T1000 (cell line): ENCODE measurements at regions not wholly inside any gene's neighbourhood (a gene's known extent, or its start where the extent isn't known, plus 50 kb on each side); places are given as distances from the start of the nearest gene placed in this dataset.
"Not testable (repeated sequence)": the region's sequence is repeated elsewhere in the genome, so short reads cannot be mapped to it uniquely, and the experiment has no call there.

Source experiments
- DNase-seq: peaks from one replicate; lab custom pipeline; 2025; ENCODE audit warnings: mixed read lengths; lab: John Stamatoyannopoulos, UW

DNA sequence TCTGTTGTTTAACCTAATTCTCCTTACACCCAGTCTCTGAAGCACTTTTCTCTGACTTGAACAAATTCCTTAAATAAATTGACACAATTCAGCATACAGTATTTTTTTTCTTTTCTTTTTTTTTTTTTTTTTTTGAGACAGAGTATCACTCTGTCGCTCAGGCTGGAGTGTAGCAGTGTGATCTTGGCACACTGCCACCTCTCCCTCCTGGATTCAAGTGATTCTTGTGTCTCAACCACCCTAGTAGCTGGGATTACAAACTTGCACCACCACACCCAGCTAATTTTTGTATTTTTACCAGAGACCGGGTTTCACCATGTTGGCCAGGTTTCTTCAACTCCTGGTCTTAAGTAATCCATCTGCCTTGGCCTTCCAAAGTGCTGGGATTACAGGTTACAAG is 1498.1 kb upstream of the PCDH10 start:
- DNase-seq, result no peak

DNA sequence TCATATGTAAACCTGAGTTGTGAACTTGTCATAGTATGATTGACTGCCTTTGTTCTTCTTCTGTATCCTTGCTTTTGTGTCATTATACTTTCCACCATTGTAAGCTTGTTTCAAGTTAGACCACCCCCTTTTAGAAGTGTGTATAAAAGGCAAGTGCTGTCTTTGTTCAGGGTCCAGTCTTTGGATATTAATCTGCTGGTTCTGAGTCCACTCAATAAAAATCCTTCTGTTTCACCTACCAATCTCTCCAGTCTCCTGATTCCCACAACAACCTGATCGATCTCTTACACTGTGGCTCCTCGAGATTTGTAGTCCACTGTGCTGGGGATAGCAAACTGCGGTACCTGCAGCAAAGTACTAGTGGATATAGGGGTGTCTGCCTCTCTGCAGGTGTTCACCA is 1465.8 kb upstream of the PCDH10 start:
- not testable (repeated sequence) for DNase-seq

DNA sequence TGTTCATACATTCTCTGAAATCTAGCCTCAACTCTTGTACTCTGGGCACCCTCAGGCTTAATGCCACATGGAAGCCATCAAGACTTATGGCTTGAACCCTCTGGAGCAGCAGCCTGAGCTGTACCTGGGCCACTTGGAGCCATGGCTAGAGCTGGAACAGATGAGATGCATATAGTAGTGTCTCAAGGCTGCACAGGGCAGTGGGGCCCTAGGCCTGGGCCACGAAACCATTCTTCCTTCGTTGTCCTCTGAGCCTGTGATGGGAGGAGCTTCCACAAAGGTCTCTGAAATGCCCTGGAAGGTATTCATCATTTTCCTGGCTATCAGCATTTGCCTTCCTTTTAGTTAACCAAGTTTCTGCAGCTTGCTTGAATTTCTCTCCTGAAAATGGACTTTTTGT is 1427.2 kb upstream of the PCDH10 start:
- DNase-seq, result no peak

DNA sequence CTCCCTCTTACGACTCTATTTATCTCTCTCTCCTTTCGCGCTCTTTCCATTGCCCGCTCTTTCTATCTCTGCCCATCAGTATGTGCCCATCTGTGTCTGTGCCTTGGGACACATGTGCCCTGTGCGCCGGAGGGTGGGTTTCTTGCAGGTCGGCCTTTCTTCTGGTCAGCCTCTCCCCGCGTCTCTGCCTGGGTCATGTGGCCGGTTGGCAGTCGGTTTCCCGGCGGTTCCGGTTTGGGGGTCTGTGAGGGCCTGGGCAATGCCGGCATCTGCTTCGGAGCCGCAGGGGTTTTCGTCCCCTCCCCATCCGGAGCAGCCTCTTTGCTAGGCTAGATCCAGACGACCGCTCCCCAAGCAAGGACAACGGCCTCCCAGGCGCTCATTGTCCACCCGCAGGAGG is 1426.0 kb upstream of the PCDH10 start:
- DNase-seq, result not testable (repeated sequence)

DNA sequence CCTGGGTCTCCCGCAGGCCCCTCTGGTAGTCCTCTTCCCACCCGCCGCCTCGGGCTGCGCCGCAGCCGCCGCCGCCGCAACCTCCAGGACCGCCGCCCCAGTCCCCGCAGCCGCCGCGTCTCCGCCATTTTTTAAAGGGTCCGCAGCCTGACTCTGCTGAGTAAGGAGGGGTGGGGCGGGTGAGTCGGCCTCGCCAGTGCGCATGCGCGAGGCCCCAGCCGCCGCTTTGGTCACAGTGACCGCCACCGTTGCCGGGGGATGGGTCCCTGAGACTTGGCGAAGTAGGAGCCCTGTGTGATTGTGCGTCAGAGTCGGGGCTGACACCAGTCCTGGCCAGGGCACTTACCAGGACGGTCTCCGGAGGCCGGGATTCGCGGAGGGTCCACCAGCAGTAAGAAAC is 1424.2 kb upstream of the PCDH10 start:
- DNase-seq, result not testable (repeated sequence)

DNA sequence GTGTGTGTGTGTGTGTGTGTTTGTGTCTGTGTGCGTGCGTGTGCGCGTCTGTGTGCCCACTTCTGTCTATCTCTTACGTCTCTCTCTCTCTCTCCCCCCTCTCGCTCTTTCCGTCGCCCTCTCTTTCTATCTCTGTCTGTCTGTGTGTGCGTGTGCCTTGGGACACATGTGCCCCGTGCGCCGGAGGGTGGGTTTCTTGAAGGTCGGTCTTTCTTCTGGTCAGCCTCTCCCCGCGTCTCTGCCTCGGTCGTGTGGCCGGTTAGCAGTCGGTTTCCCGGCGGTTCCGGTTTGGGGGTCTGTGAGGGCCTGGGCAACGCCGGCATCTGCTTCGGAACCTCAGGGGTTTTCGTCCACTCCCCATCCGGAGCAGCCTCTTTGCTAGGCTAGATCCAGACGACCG is 1423.6 kb upstream of the PCDH10 start:
- DNase-seq, result not testable (repeated sequence)

DNA sequence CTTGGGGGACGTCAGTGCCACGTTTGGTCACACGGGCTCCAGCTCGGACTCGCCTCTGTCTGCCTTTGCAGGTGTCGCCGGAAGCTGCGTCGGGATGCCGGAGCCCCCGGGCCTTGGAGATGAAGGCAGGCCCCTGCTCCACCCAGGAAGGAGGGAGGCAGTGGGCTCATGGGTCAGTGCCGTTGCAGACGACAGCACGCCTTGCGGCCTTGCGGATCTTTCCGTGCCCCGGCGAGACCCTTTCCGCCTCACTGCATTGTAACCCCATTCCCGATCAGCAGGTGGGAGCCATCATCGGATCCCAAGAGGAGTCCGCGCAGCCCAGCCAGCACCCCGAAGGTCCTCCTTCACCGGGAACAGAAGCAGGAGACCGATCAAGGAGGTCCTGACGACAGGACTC is 1422.2 kb upstream of the PCDH10 start:
- DNase-seq, result not testable (repeated sequence)

DNA sequence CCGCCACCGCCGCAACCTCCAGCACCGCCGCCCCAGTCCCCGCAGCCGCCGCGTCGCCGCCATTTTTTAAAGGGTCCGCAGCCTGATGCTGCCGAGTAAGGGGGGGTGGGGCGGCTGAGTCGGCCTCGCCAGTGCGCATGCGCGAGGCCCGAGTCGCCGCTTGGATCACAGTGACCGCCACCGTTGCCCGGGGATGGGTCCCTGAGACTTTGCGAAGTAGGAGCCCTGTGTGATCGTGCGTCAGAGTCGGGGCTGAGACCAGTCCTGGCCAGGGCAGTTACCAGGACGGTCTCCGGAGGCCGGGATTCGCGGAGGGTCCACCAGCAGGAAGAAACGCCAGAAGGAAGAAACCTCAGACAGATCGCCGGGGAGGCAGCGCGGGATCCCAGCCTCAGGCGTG is 1421.7 kb upstream of the PCDH10 start:
- not testable (repeated sequence) for DNase-seq

DNA sequence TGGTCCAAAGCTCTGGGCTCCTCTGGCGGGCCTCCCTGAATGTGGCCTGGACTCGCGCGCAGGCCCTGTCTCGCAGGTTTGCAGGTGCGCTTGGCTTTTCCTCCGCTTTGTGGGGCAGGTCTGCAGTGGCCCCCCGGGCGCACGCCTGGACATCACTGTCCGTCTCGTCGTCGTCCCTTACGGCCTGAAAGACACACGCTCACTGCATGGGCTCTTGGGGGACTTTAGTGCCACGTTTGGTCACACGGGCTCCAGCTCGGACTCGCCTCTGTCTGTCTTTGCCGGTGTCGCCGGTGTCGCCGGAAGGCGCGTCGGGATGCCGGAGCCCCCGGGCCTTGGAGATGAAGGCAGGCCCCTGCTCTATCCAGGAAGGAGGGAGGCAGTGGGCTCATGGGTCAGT is 1419.9 kb upstream of the PCDH10 start:
- not testable (repeated sequence) for DNase-seq

DNA sequence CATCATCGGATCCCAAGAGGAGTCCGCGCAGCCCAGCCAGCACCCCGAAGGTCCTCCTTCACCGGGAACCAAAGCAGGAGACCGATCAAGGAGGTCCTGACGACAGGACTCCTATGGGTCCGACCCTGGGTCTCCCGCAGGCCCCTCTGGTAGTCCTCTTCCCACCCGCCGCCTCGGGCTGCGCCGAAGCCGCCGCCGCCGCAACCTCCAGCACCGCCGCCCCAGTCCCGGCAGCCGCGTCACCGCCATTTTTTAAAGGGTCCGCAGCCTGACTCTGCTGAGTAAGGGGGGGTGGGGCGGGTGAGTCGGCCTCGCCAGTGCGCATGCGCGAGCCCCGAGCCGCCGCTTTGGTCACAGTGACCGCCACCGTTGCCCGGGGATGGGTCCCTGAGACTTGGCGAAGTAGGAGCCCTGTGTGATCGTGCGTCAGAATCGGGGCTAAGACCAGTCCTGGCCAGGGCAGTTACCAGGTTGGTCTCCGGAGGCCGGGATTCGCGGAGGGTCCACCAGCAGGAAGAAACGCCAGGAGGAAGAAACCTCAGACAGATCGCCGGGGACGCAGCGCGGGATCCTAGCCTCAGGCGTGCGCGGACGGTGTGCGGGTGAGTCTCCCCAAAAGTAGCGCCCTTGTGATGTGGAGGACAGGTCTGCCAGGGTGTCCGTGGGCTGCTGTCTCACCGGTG is 1419.2 kb upstream of the PCDH10 start:
- not testable (repeated sequence) for DNase-seq

DNA sequence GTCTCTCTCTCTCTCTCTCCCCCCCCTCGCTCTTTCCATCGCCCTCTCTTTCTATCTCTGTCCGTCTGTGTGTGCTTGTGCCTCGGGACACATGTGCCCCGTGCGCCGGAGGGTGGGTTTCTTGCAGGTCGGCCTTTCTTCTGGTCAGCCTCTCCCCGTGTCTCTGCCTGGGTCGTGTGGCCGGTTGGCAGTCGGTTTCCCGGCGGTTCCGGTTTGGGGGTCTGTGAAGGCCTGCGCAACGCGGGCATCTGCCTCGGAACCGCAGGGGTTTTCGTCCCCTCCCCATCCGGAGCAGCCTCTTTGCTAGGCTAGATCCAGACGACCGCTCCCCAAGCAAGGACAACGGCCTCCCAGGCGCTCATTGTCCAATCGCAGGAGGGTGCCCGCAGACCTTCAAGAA is 1418.5 kb upstream of the PCDH10 start:
- not testable (repeated sequence) for DNase-seq

DNA sequence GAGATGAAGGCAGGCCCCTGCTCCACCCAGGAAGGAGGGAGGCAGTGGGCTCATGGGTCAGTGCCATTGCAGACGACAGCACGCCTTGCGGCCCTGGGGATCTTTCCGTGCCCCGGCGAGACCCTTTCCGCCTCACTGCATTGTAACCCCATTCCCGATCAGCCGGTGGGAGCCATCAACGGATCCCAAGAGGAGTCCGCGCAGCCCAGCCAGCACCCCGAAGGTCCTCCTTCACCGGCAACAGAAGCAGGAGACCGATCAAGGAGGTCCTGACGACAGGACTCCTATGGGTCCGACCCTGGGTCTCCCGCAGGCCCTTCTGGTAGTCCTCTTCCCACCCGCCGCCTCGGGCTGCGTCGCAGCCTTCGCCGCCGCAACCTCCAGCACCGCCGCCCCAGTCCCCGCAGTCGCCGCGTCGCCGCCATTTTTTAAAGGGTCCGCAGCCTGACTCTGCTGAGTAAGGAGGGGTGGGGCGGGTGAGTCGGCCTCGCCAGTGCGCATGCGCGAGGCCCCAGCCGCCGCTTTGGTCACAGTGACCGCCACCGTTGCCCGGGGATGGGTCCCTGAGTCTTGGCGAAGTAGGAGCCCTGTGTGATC is 1417.0 kb upstream of the PCDH10 start:
- DNase-seq, result not testable (repeated sequence)

DNA sequence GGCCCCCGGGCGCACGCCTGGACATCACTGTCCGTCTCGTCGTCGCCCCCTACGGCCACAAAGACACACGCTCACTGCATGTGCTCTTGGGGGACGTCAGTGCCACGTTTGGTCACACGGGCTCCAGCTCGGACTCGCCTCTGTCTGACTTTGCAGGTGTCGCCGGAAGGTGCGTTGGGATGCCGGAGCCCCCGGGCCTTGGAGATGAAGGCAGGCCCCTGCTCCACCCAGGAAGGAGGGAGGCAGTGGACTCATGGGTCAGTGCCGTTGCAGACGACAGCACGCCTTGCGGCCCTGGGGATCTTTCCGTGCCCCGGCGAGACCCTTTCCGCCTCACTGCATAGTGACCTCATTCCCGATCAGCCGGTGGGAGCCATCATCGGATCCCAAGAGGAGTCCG is 1414.8 kb upstream of the PCDH10 start:
- DNase-seq, result not testable (repeated sequence)

DNA sequence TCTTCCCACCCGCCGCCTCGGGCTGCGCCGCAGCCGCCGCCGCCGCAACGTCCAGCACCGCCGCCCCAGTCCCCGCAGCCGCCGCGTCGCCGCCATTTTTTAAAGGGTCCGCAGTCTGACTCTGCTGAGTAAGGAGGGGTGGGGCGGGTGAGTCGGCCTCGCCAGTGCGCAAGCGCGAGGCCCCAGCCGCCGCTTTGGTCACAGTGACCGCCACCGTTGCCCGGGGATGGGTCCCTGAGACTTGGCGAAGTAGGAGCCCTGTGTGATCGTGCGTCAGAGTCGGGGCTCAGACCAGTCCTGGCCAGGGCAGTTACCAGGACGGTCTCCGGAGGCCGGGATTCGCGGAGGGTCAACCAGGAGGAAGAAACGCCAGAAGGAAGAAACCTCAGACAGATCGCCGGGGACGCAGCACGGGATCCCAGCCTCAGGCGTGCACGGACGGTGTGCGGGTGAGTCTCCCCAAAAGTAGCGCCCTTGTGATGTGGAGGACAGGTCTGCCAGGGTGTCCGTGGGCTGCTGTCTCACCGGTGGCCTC is 1414.2 kb upstream of the PCDH10 start:
- DNase-seq, result not testable (repeated sequence)

DNA sequence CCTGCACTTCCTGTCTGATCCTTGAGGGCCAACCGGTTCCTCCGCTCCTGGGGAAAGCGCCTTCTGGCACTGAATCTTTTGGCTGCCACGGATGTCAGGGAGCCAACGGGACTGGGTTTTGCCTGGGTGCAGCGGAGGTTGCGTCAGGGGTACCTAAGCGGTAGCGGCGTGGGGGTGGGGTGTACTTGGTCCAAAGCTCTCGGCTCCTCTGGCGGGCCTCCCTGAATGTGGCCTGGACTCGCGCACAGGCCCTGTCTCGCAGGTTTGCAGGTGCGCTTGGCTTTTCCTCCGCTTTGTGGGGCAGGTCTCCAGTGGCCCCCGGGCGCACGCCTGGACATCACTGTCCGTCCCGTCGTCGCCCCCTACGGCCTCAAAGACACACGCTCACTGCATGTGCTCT is 1410.1 kb upstream of the PCDH10 start:
- not testable (repeated sequence) for DNase-seq

DNA sequence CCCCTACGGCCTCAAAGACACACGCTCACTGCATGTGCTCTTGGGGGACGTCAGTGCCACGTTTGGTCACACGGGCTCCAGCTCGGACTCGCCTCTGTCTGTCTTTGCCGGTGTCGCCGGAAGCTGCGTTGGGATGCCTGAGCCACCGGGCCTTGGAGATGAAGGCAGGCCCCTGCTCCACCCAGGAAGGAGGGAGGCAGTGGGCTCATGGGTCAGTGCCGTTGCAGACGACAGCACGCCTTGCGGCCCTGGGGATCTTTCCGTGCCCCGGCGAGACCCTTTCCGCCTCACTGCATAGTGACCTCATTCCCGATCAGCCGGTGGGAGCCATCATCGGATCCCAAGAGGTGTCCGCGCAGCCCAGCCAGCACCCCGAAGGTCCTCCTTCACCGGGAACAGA is 1407.3 kb upstream of the PCDH10 start:
- not testable (repeated sequence) for DNase-seq

DNA sequence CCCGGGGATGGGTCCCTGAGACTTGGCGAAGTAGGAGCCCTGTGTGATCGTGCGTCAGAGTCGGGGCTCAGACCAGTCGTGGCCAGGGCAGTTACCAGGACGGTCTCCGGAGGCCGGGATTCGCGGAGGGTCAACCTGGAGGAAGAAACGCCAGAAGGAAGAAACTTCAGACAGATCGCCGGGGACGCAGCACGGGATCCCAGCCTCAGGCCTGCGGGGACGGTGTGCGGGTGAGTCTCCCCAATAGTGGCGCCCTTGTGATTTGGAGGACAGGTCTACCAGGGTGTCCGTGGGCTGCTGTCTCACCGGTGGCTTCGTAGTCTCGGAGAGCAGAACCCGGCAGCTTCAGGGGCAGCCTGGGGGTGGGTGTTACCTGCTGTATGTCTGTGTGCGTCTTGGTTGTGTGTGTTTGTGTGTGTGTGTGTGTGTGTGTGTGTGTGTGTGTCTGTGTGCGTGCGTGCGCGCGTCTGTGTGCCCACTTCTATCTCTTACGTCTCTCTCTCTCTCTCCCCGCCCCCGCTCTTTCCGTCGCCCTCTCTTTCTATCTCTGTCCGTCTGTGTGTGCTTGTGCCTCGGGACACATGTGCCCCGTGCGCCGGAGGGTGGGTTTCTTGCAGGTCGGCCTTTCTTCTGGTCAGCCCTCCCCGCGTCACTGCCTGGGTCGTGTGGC is 1406.4 kb upstream of the PCDH10 start:
- DNase-seq, result not testable (repeated sequence)

DNA sequence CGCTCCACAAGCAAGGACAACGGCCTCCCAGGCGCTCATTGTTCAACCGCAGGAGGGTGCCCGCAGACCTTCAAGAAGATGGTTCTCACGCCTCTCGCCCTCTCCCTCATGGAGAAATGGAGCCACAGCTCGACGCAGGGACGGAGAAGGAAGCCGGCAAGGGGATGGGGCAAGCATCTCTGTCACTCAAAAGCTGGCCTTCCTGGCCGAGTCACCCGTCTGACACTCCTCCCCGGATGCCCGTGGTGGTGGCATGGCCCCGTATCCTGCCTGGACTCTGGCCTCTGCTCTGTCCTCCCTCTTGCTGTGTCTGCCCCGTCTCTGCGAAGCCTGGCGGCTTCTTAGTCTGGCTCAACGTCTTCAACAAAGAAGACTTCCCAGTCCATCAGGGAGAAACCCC is 1405.7 kb upstream of the PCDH10 start:
- DNase-seq, result not testable (repeated sequence)

DNA sequence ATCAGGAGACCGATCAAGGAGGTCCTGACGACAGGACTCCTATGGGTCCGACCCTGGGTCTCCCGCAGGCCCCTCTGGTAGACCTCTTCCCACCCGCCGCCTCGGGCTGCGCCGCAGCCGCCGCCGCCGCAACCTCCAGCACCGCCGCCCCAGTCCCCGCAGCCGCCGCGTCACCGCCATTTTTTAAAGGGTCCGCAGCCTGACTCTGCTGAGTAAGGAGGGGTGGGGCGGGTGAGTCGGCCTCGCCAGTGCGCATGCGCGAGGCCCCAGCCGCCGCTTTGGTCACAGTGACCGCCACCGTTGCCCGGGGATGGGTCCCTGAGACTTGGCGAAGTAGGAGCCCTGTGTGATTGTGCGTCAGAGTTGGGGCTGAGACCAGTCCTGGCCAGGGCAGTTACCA is 1401.9 kb upstream of the PCDH10 start:
- DNase-seq, result not testable (repeated sequence)

DNA sequence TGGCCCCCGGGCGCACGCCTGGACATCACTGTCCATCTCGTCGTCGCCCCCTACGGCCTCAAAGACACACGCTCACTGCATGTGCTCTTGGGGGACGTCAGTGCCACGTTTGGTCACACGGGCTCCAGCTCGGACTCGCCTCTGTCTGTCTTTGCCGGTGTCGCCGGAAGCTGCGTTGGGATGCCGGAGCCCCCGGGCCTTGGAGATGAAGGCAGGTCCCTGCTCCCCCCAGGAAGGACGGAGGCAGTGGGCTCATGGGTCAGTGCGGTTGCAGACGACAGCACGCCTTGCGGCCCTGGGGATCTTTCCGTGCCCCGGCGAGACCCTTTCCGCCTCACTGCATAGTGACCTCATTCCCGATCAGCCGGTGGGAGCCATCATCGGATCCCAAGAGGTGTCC is 1399.9 kb upstream of the PCDH10 start:
- DNase-seq, result not testable (repeated sequence)

DNA sequence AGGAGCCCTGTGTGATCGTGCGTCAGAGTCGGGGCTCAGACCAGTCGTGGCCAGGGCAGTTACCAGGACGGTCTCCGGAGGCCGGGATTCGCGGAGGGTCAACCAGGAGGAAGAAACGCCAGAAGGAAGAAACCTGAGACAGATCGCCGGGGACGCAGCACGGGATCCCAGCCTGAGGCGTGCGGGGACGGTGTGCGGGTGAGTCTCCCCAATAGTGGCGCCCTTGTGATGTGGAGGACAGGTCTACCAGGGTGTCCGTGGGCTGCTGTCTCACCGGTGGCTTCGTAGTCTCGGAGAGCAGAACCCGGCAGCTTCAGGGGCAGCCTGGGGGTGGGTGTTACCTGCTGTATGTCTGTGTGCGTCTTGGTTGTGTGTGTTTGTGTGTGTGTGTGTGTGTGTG is 1399.1 kb upstream of the PCDH10 start:
- DNase-seq, result not testable (repeated sequence)

DNA sequence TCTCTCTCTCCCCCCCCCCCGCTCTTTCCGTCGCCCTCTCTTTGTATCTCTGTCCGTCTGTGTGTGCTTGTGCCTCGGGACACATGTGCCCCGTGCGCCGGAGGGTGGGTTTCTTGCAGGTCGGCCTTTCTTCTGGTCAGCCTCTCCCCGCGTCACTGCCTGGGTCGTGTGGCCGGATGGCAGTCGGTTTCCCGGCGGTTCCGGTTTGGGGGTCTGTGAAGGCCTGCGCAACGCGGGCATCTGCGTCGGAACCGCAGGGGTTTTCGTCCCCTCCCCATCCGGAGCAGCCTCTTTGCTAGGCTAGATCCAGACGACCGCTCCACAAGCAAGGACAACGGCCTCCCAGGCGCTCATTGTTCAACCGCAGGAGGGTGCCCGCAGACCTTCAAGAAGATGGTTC is 1398.6 kb upstream of the PCDH10 start:
- DNase-seq, result not testable (repeated sequence)

DNA sequence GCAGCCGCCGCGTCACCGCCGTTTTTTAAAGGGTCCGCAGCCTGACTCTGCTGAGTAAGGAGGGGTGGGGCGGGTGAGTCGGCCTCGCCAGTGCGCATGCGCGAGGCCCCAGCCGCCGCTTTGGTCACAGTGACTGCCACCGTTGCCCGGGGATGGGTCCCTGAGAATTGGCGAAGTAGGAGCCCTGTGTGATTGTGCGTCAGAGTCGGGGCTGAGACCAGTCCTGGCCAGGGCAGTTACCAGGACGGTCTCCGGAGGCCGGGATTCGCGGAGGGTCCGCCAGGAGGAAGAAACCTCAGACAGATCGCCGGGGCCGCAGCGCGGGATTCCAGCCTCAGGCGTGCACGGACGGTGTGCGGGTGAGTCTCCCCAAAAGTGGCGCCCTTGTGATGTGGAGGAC is 1386.9 kb upstream of the PCDH10 start:
- DNase-seq, result peak; percentile 15
